ENCODE measurements at regions not wholly inside any gene's neighbourhood (a gene's known extent, or its start where the extent isn't known, plus 50 kb on each side); places are given as distances from the start of the nearest gene placed in this dataset.

DNA sequence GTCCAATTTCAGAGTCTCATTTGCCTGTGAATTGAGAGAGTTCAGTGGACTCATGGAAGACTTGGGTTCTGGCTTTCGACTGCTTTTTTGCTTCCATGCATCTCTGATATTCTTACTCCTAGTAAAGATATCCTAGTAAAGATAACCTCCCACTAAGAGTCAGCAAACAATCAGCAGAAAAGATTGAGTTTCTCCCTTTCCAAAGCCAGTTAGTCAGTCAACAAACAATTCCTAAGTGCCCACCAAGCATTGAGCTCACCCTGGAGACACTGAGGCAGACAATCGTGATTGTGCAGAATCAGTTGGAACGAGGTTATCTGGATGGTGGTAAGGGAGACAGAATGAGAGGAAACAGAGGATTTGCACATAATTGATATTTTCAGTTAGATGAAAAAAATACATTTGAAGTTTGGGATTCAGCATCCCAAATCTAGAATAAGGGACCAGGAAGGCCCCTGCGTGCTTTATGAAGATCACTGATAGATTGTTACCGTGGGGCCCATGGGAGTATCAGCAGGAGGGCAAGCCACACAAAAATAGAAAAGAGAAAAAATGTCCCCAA lies 99.7 kb upstream of the SLC38A2 start:
- in situ Hi-C loops (cut with HindIII; ENCODE audit: low sequenced_read_pairs), result no loop called here
- H3K4me3 ChIP-seq (ENCODE audit: low read depth, low read length), result no peak overlapping the region
- DNase-seq (ENCODE audit: low read depth, low spot score), result no peak
- TF ChIP-seq, protein P1, sequence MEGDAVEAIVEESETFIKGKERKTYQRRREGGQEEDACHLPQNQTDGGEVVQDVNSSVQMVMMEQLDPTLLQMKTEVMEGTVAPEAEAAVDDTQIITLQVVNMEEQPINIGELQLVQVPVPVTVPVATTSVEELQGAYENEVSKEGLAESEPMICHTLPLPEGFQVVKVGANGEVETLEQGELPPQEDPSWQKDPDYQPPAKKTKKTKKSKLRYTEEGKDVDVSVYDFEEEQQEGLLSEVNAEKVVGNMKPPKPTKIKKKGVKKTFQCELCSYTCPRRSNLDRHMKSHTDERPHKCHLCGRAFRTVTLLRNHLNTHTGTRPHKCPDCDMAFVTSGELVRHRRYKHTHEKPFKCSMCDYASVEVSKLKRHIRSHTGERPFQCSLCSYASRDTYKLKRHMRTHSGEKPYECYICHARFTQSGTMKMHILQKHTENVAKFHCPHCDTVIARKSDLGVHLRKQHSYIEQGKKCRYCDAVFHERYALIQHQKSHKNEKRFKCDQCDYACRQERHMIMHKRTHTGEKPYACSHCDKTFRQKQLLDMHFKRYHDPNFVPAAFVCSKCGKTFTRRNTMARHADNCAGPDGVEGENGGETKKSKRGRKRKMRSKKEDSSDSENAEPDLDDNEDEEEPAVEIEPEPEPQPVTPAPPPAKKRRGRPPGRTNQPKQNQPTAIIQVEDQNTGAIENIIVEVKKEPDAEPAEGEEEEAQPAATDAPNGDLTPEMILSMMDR (IDR thresholded peaks at IDR 0.05; ENCODE audit: low read depth, low read length), result no peak

GRCh38 chr12:46471404-46471803 lies 98.8 kb upstream of the SLC38A2 start:
- in situ Hi-C loops (cut with HindIII; ENCODE audit: low sequenced_read_pairs), result no loop called here
- no peak overlapping the region for H3K4me3 ChIP-seq (ENCODE audit: low read depth, low read length)
- TF ChIP-seq, protein P1 (IDR thresholded peaks at IDR 0.05; ENCODE audit: low read depth, low read length), result no peak
- no peak for DNase-seq (ENCODE audit: low read depth, low spot score)

- in situ Hi-C loops (cut with HindIII; ENCODE audit: low sequenced_read_pairs), result no loop called here
- no peak overlapping the region for H3K4me3 ChIP-seq (ENCODE audit: low read depth, low read length)
- DNase-seq (ENCODE audit: low read depth, low spot score), result no peak
- TF ChIP-seq, protein P1 (IDR thresholded peaks at IDR 0.05; ENCODE audit: low read depth, low read length), result no peak
Measured at GRCh38 chr12:46470975-46471374, 98.4 kb upstream of the SLC38A2 start.

DNA sequence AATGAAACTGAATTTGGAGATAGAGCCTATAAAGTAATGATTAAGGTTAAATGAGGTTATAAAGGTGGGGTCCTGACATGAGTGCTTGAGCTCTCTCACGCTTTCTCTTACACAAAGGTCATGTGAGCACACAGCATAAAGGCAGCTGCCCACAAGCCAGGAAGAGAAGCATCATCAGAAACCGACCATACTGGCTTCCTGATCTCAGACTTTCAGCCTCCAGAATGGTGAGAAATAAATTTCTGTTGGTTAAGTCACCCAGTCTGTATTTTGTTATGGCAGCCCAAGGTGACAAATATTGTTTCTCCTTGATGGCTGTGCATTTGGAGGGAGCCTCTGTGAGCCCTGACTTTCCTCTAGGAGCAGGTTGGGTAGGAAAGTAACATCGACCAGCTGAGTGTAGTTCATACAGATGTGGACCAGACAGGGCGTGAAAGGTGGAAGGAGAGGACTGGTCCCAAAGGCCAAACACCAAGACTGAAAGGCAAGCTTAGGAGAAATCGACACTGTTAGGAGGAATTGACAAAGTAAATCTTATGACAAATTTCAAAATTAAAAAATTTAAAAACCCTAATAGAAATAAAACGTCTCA lies 97.6 kb upstream of the SLC38A2 start:
- TF ChIP-seq, protein P1 (IDR thresholded peaks at IDR 0.05; ENCODE audit: low read depth, low read length), result no peak
- H3K4me3 ChIP-seq (ENCODE audit: low read depth, low read length), result no peak overlapping the region
- no peak for DNase-seq (ENCODE audit: low read depth, low spot score)
- in situ Hi-C loops (cut with HindIII; ENCODE audit: low sequenced_read_pairs), result no loop called here

- in situ Hi-C loops (cut with HindIII; ENCODE audit: low sequenced_read_pairs), result no loop called here
- no peak overlapping the region for H3K4me3 ChIP-seq (ENCODE audit: low read depth, low read length)
- TF ChIP-seq, protein P1 (IDR thresholded peaks at IDR 0.05; ENCODE audit: low read depth, low read length), result no peak
- DNase-seq (ENCODE audit: low read depth, low spot score), result no peak
Measured at GRCh38 chr12:46468813-46469212, 96.2 kb upstream of the SLC38A2 start.

DNA sequence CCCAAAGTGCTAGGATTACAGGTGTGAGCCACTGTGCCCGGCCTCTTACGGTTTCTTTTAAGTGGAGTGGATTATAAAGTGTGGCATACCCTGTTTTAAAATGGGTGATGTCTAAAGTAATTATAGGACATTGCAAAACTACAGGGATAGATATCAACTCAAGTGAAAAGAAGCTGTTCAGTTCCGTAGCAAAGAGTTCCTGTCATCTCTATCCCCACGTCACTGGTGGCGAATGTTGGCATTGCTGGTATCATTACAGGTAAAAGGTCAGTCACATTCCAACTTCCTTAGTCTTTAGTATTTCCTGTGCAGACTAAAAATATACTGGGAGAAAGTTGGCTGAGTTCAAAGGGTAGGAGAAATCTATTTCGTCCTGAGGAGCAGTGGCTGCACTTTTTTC lies 95.6 kb upstream of the SLC38A2 start:
- H3K4me3 ChIP-seq (ENCODE audit: low read depth, low read length), result no peak overlapping the region
- peak; percentile 45 for DNase-seq (ENCODE audit: low read depth, low spot score)
- in situ Hi-C loops (cut with HindIII; ENCODE audit: low sequenced_read_pairs), result no loop called here
- TF ChIP-seq, protein P1 (IDR thresholded peaks at IDR 0.05; ENCODE audit: low read depth, low read length), result no peak

Measured in astrocyte of the spinal cord (primary cell).